ENCODE measurements at regions not wholly inside any gene's neighbourhood (a gene's known extent, or its start where the extent isn't known, plus 50 kb on each side); places are given as distances from the start of the nearest gene placed in this dataset.
"Not testable (repeated sequence)": the region's sequence is repeated elsewhere in the genome, so short reads cannot be mapped to it uniquely, and the experiment has no call there.

- Histone ChIP-seq H3K4me3 (ENCODE audit: control extremely low read depth in 1 of 5, extremely low read depth in 1 of 5, insufficient read depth in 1 of 5, low read depth in 2 of 5, low read length in 4 of 5) (no peak overlapping the region), H2AFZ (ENCODE audit: insufficient read depth, low read depth, low read length, poor library complexity, severe bottlenecking) (no peak overlapping the region), H3K36me3 (replicated peaks in 1 of 2; ENCODE audit: control extremely low read depth in 1 of 2, control insufficient read depth in 1 of 2, extremely low read depth in 1 of 2, insufficient read depth in 2 of 2, low read length in 1 of 2) (no peaks in the 10 kb centered on the region), H3K27ac (ENCODE audit: low read length in 2 of 2) (no peak overlapping the region), H3K27me3 (replicated peaks in 1 of 4; ENCODE audit: control extremely low read depth in 1 of 4, control insufficient read depth in 3 of 4, insufficient read depth in 4 of 4, low read length in 3 of 4) (peaks cover 0 to 3% (median 0%) of the 10 kb centered on the region in 4 experiments), H3K79me2 (ENCODE audit: control insufficient read depth, insufficient read depth, low read length) (no peaks in the 10 kb centered on the region), H3K9me3 (ENCODE audit: control extremely low read depth in 1 of 3, control insufficient read depth in 2 of 3, insufficient read depth in 1 of 3, low read length in 2 of 3) (no peaks in the 10 kb centered on the region), H3K4me2 (replicated peaks; ENCODE audit: low read depth, low read length, poor library complexity, severe bottlenecking) (no peak overlapping the region), H4K20me1 (ENCODE audit: control insufficient read depth, insufficient read depth, low read length, poor library complexity, severe bottlenecking) (no peaks in the 10 kb centered on the region), H3K9ac (ENCODE audit: low read length) (no peak overlapping the region), H3K4me1 (ENCODE audit: control insufficient read depth in 2 of 2, insufficient read depth in 2 of 2, low read length in 2 of 2) (no peaks in the 10 kb centered on the region)
- H3K27ac Mint-ChIP-seq, result no peak overlapping the region
- ATAC-seq (ENCODE audit: low read depth) (no peak), DNase-seq (no peak)
- WGBS (ENCODE audit: insufficient coverage), result 92% methylated on average over 2 of the region's 5 CpGs
- H3K4me1 Mint-ChIP-seq, result no peaks in the 10 kb centered on the region
- intact Hi-C loops (cut with micrococcal nuclease), result no loop called here
- POLR2A ChIA-PET, result no interaction called here
- CTCF ChIA-PET, result interaction anchor here (0.8 kb wide), 1 partner anchor 373 kb away, joined by 4 read pairs; no protein-coding TSS in a partner anchor
- H3K27me3 Mint-ChIP-seq, result peaks cover 28% of the 10 kb centered on the region
- TF ChIP-seq, protein P1, sequence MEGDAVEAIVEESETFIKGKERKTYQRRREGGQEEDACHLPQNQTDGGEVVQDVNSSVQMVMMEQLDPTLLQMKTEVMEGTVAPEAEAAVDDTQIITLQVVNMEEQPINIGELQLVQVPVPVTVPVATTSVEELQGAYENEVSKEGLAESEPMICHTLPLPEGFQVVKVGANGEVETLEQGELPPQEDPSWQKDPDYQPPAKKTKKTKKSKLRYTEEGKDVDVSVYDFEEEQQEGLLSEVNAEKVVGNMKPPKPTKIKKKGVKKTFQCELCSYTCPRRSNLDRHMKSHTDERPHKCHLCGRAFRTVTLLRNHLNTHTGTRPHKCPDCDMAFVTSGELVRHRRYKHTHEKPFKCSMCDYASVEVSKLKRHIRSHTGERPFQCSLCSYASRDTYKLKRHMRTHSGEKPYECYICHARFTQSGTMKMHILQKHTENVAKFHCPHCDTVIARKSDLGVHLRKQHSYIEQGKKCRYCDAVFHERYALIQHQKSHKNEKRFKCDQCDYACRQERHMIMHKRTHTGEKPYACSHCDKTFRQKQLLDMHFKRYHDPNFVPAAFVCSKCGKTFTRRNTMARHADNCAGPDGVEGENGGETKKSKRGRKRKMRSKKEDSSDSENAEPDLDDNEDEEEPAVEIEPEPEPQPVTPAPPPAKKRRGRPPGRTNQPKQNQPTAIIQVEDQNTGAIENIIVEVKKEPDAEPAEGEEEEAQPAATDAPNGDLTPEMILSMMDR (IDR thresholded peaks at IDR 0.05), result no peak
- TF ChIP-seq EZH2 (IDR thresholded peaks at IDR 0.05; ENCODE audit: borderline replicate concordance, insufficient read depth, low read depth, low read length, poor library complexity, severe bottlenecking), result no peak
- H3K9me3 Mint-ChIP-seq (ENCODE audit: insufficient read depth), result no peaks in the 10 kb centered on the region
- H3K4me3 Mint-ChIP-seq, result no peak overlapping the region
Measured at GRCh38 chr6:125380474-125380873, 78.7 kb upstream of the HDDC2 start.

- H3K9me3 Mint-ChIP-seq (ENCODE audit: insufficient read depth), result not testable (repeated sequence)
- no CpG with 5 or more reads among the region's 1 CpG for WGBS (ENCODE audit: insufficient coverage)
Measured at GRCh38 chr6:125386337-125386736, 84.6 kb upstream of the HDDC2 start.

More at GRCh38 chr6:125386337-125386736, 84.6 kb upstream of the HDDC2 start:
- POLR2A ChIA-PET; H3K4me3 Mint-ChIP-seq; H3K27me3 ChIP-seq (replicated peaks in 1 of 4; ENCODE audit: control extremely low read depth in 1 of 4, control insufficient read depth in 3 of 4, insufficient read depth in 4 of 4, low read length in 3 of 4); H3K4me1 Mint-ChIP-seq; H3K79me2 ChIP-seq (ENCODE audit: control insufficient read depth, insufficient read depth, low read length); H3K4me2 ChIP-seq (replicated peaks; ENCODE audit: low read depth, low read length, poor library complexity, severe bottlenecking); H2AFZ ChIP-seq (ENCODE audit: insufficient read depth, low read depth, low read length, poor library complexity, severe bottlenecking); H3K27ac ChIP-seq (ENCODE audit: low read length in 2 of 2); H4K20me1 ChIP-seq (ENCODE audit: control insufficient read depth, insufficient read depth, low read length, poor library complexity, severe bottlenecking); intact Hi-C loops (cut with micrococcal nuclease); H3K36me3 ChIP-seq (replicated peaks in 1 of 2; ENCODE audit: control extremely low read depth in 1 of 2, control insufficient read depth in 1 of 2, extremely low read depth in 1 of 2, insufficient read depth in 2 of 2, low read length in 1 of 2); CTCF ChIA-PET; DNase-seq; ATAC-seq (ENCODE audit: low read depth); H3K9ac ChIP-seq (ENCODE audit: low read length); H3K27ac Mint-ChIP-seq; H3K4me3 ChIP-seq (ENCODE audit: control extremely low read depth in 1 of 5, extremely low read depth in 1 of 5, insufficient read depth in 1 of 5, low read depth in 2 of 5, low read length in 4 of 5); H3K4me1 ChIP-seq (ENCODE audit: control insufficient read depth in 2 of 2, insufficient read depth in 2 of 2, low read length in 2 of 2); H3K9me3 ChIP-seq (ENCODE audit: control extremely low read depth in 1 of 3, control insufficient read depth in 2 of 3, insufficient read depth in 1 of 3, low read length in 2 of 3): not testable (repeated sequence)
- peaks cover 17% of the 10 kb centered on the region for H3K27me3 Mint-ChIP-seq
